ENCODE measurements at regions not wholly inside any gene's neighbourhood (a gene's known extent, or its start where the extent isn't known, plus 50 kb on each side); places are given as distances from the start of the nearest gene placed in this dataset.

GRCh38 chr5:124352312-124352711, 394.1 kb downstream of the ZNF608 start:
- Histone ChIP-seq H3K9me3 (ENCODE audit: control insufficient read depth, insufficient read depth, low read depth, low read length) (no peaks in the 10 kb centered on the region), H3K4me3 (ENCODE audit: low read depth, low read length) (no peak overlapping the region), H3K27ac (ENCODE audit: extremely low read depth, low read depth, low read length) (no peak overlapping the region), H3K4me1 (ENCODE audit: control insufficient read depth, insufficient read depth, low read length) (peaks cover 4% of the 10 kb centered on the region; the same call in 1 of the 2 replicates), H3K36me3 (ENCODE audit: control insufficient read depth in 2 of 2, insufficient read depth in 1 of 2, low read length in 2 of 2) (no peaks in the 10 kb centered on the region)
- ChIA-PET POLR2A (no interaction called here), CTCF (interaction anchor here (0.6 kb wide), 1 partner anchor 16 kb away, joined by 4 read pairs; no protein-coding TSS in a partner anchor)
- TF ChIP-seq ZEB2 (tag by site-specific recombination; IDR thresholded peaks at IDR 0.05), result no peak
- no peak for TF ChIP-seq OSR2 (tag by site-specific recombination; IDR thresholded peaks at IDR 0.05)
- no peak for TF ChIP-seq ZNF133 (tag by site-specific recombination; IDR thresholded peaks at IDR 0.05)
- no peak for TF ChIP-seq ZNF600 (tag by site-specific recombination; IDR thresholded peaks at IDR 0.05)
- TF ChIP-seq ZSCAN16 (tag by site-specific recombination; IDR thresholded peaks at IDR 0.05), result no peak
- no peak for TF ChIP-seq KLF9 (tag by site-specific recombination; IDR thresholded peaks at IDR 0.05; ENCODE audit: low read depth)
- no peak for TF ChIP-seq ZBTB8A (tag by site-specific recombination; IDR thresholded peaks at IDR 0.05)
- no peak for TF ChIP-seq KLF8 (tag by site-specific recombination; IDR thresholded peaks at IDR 0.05)
- TF ChIP-seq ZNF23 (tag by site-specific recombination; IDR thresholded peaks at IDR 0.05; ENCODE audit: borderline replicate concordance), result no peak
- TF ChIP-seq ZNF398 (tag by site-specific recombination; IDR thresholded peaks at IDR 0.05), result no peak
- TF ChIP-seq, protein P1, sequence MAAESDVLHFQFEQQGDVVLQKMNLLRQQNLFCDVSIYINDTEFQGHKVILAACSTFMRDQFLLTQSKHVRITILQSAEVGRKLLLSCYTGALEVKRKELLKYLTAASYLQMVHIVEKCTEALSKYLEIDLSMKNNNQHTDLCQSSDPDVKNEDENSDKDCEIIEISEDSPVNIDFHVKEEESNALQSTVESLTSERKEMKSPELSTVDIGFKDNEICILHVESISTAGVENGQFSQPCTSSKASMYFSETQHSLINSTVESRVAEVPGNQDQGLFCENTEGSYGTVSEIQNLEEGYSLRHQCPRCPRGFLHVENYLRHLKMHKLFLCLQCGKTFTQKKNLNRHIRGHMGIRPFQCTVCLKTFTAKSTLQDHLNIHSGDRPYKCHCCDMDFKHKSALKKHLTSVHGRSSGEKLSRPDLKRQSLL (tag by site-specific recombination; IDR thresholded peaks at IDR 0.05), result no peak
- TF ChIP-seq KLF1 (tag by site-specific recombination; IDR thresholded peaks at IDR 0.05), result no peak
- no peak for TF ChIP-seq ZNF350 (tag by site-specific recombination; IDR thresholded peaks at IDR 0.05)
- TF ChIP-seq TCF7L2 (IDR thresholded peaks at IDR 0.05; ENCODE audit: borderline replicate concordance, low read depth, low read length), result no peak

GRCh38 chr5:124349931-124350330, 396.5 kb downstream of the ZNF608 start:
- Histone ChIP-seq H3K36me3 (ENCODE audit: control insufficient read depth in 2 of 2, insufficient read depth in 1 of 2, low read length in 2 of 2) (no peaks in the 10 kb centered on the region), H3K4me1 (ENCODE audit: control insufficient read depth, insufficient read depth, low read length) (peaks cover 4% of the 10 kb centered on the region; the same call in 1 of the 2 replicates), H3K9me3 (ENCODE audit: control insufficient read depth, insufficient read depth, low read depth, low read length) (no peaks in the 10 kb centered on the region), H3K4me3 (ENCODE audit: low read depth, low read length) (no peak overlapping the region), H3K27ac (ENCODE audit: extremely low read depth, low read depth, low read length) (no peak overlapping the region)
- ChIA-PET CTCF (no interaction called here), POLR2A (no interaction called here)
- no peak for TF ChIP-seq KLF1 (tag by site-specific recombination; IDR thresholded peaks at IDR 0.05)
- TF ChIP-seq, protein P2, sequence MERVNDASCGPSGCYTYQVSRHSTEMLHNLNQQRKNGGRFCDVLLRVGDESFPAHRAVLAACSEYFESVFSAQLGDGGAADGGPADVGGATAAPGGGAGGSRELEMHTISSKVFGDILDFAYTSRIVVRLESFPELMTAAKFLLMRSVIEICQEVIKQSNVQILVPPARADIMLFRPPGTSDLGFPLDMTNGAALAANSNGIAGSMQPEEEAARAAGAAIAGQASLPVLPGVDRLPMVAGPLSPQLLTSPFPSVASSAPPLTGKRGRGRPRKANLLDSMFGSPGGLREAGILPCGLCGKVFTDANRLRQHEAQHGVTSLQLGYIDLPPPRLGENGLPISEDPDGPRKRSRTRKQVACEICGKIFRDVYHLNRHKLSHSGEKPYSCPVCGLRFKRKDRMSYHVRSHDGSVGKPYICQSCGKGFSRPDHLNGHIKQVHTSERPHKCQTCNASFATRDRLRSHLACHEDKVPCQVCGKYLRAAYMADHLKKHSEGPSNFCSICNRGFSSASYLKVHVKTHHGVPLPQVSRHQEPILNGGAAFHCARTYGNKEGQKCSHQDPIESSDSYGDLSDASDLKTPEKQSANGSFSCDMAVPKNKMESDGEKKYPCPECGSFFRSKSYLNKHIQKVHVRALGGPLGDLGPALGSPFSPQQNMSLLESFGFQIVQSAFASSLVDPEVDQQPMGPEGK (tag by site-specific recombination; IDR thresholded peaks at IDR 0.05), result no peak
- TF ChIP-seq ZBTB7A (tag by site-specific recombination; IDR thresholded peaks at IDR 0.05; ENCODE audit: low read depth), result no peak
- TF ChIP-seq ZNF169 (tag by site-specific recombination; IDR thresholded peaks at IDR 0.05), result no peak
- no peak for TF ChIP-seq ZNF211 (tag by site-specific recombination; IDR thresholded peaks at IDR 0.05; ENCODE audit: low read depth)
- TF ChIP-seq ZBTB26 (tag by site-specific recombination; optimal IDR thresholded peaks at IDR 0.05), result no peak
- no peak for TF ChIP-seq ZIC2 (tag by site-specific recombination; IDR thresholded peaks at IDR 0.05)
- TF ChIP-seq, protein P3, sequence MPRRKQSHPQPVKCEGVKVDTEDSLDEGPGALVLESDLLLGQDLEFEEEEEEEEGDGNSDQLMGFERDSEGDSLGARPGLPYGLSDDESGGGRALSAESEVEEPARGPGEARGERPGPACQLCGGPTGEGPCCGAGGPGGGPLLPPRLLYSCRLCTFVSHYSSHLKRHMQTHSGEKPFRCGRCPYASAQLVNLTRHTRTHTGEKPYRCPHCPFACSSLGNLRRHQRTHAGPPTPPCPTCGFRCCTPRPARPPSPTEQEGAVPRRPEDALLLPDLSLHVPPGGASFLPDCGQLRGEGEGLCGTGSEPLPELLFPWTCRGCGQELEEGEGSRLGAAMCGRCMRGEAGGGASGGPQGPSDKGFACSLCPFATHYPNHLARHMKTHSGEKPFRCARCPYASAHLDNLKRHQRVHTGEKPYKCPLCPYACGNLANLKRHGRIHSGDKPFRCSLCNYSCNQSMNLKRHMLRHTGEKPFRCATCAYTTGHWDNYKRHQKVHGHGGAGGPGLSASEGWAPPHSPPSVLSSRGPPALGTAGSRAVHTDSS (tag by site-specific recombination; IDR thresholded peaks at IDR 0.05), result no peak
- TF ChIP-seq, protein P4, sequence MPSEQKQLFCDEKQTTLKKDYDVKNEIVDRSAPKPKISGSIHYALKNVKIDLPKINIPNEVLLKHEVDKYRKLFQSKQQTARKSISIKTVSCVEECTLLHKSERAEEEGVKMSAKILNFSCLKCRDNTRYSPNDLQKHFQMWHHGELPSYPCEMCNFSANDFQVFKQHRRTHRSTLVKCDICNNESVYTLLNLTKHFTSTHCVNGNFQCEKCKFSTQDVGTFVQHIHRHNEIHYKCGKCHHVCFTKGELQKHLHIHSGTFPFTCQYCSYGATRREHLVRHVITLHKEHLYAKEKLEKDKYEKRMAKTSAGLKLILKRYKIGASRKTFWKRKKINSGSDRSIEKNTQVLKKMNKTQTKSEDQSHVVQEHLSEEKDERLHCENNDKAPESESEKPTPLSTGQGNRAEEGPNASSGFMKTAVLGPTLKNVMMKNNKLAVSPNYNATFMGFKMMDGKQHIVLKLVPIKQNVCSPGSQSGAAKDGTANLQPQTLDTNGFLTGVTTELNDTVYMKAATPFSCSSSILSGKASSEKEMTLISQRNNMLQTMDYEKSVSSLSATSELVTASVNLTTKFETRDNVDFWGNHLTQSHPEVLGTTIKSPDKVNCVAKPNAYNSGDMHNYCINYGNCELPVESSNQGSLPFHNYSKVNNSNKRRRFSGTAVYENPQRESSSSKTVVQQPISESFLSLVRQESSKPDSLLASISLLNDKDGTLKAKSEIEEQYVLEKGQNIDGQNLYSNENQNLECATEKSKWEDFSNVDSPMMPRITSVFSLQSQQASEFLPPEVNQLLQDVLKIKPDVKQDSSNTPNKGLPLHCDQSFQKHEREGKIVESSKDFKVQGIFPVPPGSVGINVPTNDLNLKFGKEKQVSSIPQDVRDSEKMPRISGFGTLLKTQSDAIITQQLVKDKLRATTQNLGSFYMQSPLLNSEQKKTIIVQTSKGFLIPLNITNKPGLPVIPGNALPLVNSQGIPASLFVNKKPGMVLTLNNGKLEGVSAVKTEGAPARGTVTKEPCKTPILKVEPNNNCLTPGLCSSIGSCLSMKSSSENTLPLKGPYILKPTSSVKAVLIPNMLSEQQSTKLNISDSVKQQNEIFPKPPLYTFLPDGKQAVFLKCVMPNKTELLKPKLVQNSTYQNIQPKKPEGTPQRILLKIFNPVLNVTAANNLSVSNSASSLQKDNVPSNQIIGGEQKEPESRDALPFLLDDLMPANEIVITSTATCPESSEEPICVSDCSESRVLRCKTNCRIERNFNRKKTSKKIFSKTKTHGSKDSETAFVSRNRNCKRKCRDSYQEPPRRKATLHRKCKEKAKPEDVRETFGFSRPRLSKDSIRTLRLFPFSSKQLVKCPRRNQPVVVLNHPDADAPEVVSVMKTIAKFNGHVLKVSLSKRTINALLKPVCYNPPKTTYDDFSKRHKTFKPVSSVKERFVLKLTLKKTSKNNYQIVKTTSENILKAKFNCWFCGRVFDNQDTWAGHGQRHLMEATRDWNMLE (tag by site-specific recombination; conservative IDR thresholded peaks at IDR 0.05; ENCODE audit: low read depth), result no peak

Data from HEK293 (cell line).